ENCODE measurements at regions not wholly inside any gene's neighbourhood (a gene's known extent, or its start where the extent isn't known, plus 50 kb on each side); places are given as distances from the start of the nearest gene placed in this dataset.

DNA sequence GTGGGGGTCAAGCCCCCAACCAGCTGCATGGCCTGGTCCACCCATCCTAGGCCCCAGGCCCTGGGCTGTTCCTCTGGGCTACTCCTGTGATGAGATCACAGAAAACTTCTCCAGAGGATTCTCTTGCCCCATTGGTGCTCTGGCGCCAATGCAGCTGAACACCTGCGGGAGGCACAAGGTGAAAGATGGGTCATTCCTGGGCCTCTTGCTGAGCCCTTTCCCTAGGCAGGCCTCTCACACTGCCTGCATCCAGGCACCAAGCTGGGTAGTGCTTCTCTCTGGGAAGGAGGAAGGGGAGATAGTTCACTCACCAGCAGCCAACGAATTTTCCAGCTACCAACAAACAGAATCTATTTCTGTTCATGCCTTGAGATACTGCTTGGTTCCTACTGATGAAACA, 142.1 kb downstream of the PXDC1 start:
- no peak for TF ChIP-seq POLR2AphosphoS5 (IDR thresholded peaks at IDR 0.05; ENCODE audit: borderline replicate concordance, low read depth, low read length)
- TF ChIP-seq EZH2 (IDR thresholded peaks at IDR 0.05), result no peak
